GM13977 (cell line): ENCODE measurements at regions not wholly inside any gene's neighbourhood (a gene's known extent, or its start where the extent isn't known, plus 50 kb on each side); places are given as distances from the start of the nearest gene placed in this dataset.

ENCODE experiments used
- DNase-seq: peaks from one replicate; pipeline ENCODE4 v3.0.0; 2012; ENCODE audit warnings: low spot score
- CTCF ChIP-seq: IDR thresholded peaks from 2 replicates; pipeline ENCODE4 v1.5.1; 2012; ENCODE audit warnings: mild to moderate bottlenecking, control low read depth; ENCODE audit not compliant: insufficient read depth; ENCODE audit errors: extremely low read depth, missing control alignments
- in situ Hi-C: fragments of 300-500 bp; cut with MboI; formaldehyde crosslinking; loops from one replicate; pipeline ENCODE4 v1.12.0; 2022; ENCODE audit warnings: low sequenced_read_pairs, low pct_unique_long_range_greater_than_20kb, mixed read lengths, inconsistent platforms; ENCODE audit not compliant: unreplicated experiment

- no peak for TF ChIP-seq CTCF
- in situ Hi-C loops, result no loop called here
- DNase-seq, result no peak
Observed at GRCh38 chr6:74734901-74735300, 471.0 kb downstream of the COL12A1 start.

GRCh38 chr6:74733830-74734620 is 471.8 kb downstream of the COL12A1 start:
- in situ Hi-C loops, result no loop called here
- DNase-seq, result no peak
- no peak for TF ChIP-seq CTCF

- DNase-seq, result no peak
- in situ Hi-C loops, result no loop called here
- no peak for TF ChIP-seq CTCF
Observed at GRCh38 chr6:74731931-74732330, 473.9 kb downstream of the COL12A1 start.

GRCh38 chr6:74731204-74731603 is 474.6 kb downstream of the COL12A1 start:
- no peak for TF ChIP-seq CTCF
- no peak for DNase-seq
- in situ Hi-C loops, result no loop called here

- in situ Hi-C loops, result no loop called here
- TF ChIP-seq CTCF, result no peak
- DNase-seq, result no peak
Observed at GRCh38 chr6:74720923-74721322, 484.9 kb downstream of the COL12A1 start.

GRCh38 chr6:74717591-74717990 is 488.3 kb downstream of the COL12A1 start:
- in situ Hi-C loops, result no loop called here
- no peak for DNase-seq
- no peak for TF ChIP-seq CTCF
